BE2C (cell line): ENCODE measurements at regions not wholly inside any gene's neighbourhood (a gene's known extent, or its start where the extent isn't known, plus 50 kb on each side); places are given as distances from the start of the nearest gene placed in this dataset.
A peak's percentile ranks its signal among the peaks of the same experiment; 100 is the strongest.

ENCODE experiments used
- DNase-seq: peaks from one replicate; pipeline ENCODE4 v3.0.0-alpha.2; 2020
- H3K27me3 ChIP-seq: fragments of 250-450 bp; sonication (Bioruptor Pico); 2 replicates; pipeline ENCODE4 v1.5.1; 2020; ENCODE audit warnings: mild to moderate bottlenecking
- H3K36me3 ChIP-seq: fragments of 250-450 bp; sonication (Bioruptor Pico); 2 replicates; pipeline ENCODE4 v1.5.1; 2020; ENCODE audit warnings: mild to moderate bottlenecking
- H3K4me1 ChIP-seq: fragments of 250-450 bp; sonication (Bioruptor Pico); 2 replicates; pipeline ENCODE4 v1.5.1; 2020
- H3K4me3 ChIP-seq: 2 replicates; pipeline ENCODE4 v1.5.1; 2011; ENCODE audit warnings: low read depth, low read length
- H3K9me3 ChIP-seq: fragments of 250-450 bp; sonication (Bioruptor Pico); 2 replicates; pipeline ENCODE4 v1.5.1; 2020
- CTCF ChIP-seq: IDR thresholded peaks from 2 replicates; pipeline ENCODE4 v1.5.1; 2012; ENCODE audit warnings: mild to moderate bottlenecking, low read depth, low read length

GRCh38 chr5:124401476-124402143 is 344.8 kb downstream of the ZNF608 start:
- H3K4me1 ChIP-seq, result peaks cover 23% of the 10 kb centered on the region
- H3K36me3 ChIP-seq, result no peaks in the 10 kb centered on the region
- no peak overlapping the region for H3K4me3 ChIP-seq
- H3K27me3 ChIP-seq, result no peaks in the 10 kb centered on the region
- H3K9me3 ChIP-seq, result no peaks in the 10 kb centered on the region
- TF ChIP-seq CTCF, result no peak
- no peak for DNase-seq

GRCh38 chr5:124399426-124399961 is 346.9 kb downstream of the ZNF608 start:
- Histone ChIP-seq H3K27me3 (no peaks in the 10 kb centered on the region), H3K9me3 (no peaks in the 10 kb centered on the region), H3K4me1 (peaks cover 39% of the 10 kb centered on the region), H3K36me3 (no peaks in the 10 kb centered on the region), H3K4me3 (no peak overlapping the region)
- TF ChIP-seq CTCF, result no peak
- no peak for DNase-seq

- Histone ChIP-seq H3K27me3 (no peaks in the 10 kb centered on the region), H3K36me3 (no peaks in the 10 kb centered on the region), H3K9me3 (no peaks in the 10 kb centered on the region), H3K4me1 (peaks cover 39% of the 10 kb centered on the region), H3K4me3 (no peak overlapping the region)
- no peak for DNase-seq
- TF ChIP-seq CTCF, result no peak
Observed at GRCh38 chr5:124398460-124398859, 348.0 kb downstream of the ZNF608 start.

- H3K27me3 ChIP-seq, result no peaks in the 10 kb centered on the region
- TF ChIP-seq CTCF, result no peak
- peaks cover 39% of the 10 kb centered on the region for H3K4me1 ChIP-seq
- H3K36me3 ChIP-seq, result no peaks in the 10 kb centered on the region
- H3K4me3 ChIP-seq, result no peak overlapping the region
- DNase-seq, result peak; percentile 20
- no peaks in the 10 kb centered on the region for H3K9me3 ChIP-seq
Observed at GRCh38 chr5:124397317-124397716, 349.1 kb downstream of the ZNF608 start.

GRCh38 chr5:124395926-124396325 is 350.5 kb downstream of the ZNF608 start:
- TF ChIP-seq CTCF, result no peak
- H3K9me3 ChIP-seq, result no peaks in the 10 kb centered on the region
- DNase-seq, result no peak
- peaks cover 39% of the 10 kb centered on the region for H3K4me1 ChIP-seq
- no peaks in the 10 kb centered on the region for H3K36me3 ChIP-seq
- peak overlapping the region; percentile 23; the same call in 1 of the 2 replicates for H3K4me3 ChIP-seq
- no peaks in the 10 kb centered on the region for H3K27me3 ChIP-seq

GRCh38 chr5:124395287-124395686 is 351.2 kb downstream of the ZNF608 start:
- Histone ChIP-seq H3K36me3 (no peaks in the 10 kb centered on the region), H3K27me3 (no peaks in the 10 kb centered on the region), H3K9me3 (no peaks in the 10 kb centered on the region), H3K4me3 (peak overlapping the region; percentile 23), H3K4me1 (peaks cover 39% of the 10 kb centered on the region)
- DNase-seq, result peak; percentile 67
- no peak for TF ChIP-seq CTCF
